GM19025 (cell line): ENCODE measurements at regions not wholly inside any gene's neighbourhood (a gene's known extent, or its start where the extent isn't known, plus 50 kb on each side); places are given as distances from the start of the nearest gene placed in this dataset.

Experiments used
- ATAC-seq: cut with Tn5 transposase; IDR thresholded peaks from one replicate; pipeline ENCODE4 v1.9.1; 2021; ENCODE audit warnings: mild to moderate bottlenecking, low read depth, moderate library complexity; ENCODE audit not compliant: unreplicated experiment

DNA sequence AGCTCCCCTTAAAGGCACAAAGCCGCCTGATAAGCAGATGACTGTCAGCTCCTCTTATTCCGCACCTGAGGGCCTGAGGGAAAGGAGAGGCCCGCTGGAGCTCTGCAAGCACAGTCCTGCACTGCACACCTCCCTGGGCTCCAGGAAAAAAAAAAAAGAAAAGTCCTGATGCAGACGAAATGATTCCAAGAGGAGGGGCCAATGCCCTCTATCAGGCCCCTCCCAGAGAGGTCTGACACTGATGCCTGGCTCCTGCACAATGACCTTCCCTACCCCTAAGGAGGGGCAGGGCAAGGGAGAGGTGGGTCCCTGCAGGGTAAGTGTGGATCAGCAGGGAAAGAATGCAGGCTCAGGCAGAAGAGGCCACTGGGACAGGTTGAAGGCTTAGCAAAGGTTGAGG, 572.7 kb downstream of the SOX6 start:
- ATAC-seq: no peak

DNA sequence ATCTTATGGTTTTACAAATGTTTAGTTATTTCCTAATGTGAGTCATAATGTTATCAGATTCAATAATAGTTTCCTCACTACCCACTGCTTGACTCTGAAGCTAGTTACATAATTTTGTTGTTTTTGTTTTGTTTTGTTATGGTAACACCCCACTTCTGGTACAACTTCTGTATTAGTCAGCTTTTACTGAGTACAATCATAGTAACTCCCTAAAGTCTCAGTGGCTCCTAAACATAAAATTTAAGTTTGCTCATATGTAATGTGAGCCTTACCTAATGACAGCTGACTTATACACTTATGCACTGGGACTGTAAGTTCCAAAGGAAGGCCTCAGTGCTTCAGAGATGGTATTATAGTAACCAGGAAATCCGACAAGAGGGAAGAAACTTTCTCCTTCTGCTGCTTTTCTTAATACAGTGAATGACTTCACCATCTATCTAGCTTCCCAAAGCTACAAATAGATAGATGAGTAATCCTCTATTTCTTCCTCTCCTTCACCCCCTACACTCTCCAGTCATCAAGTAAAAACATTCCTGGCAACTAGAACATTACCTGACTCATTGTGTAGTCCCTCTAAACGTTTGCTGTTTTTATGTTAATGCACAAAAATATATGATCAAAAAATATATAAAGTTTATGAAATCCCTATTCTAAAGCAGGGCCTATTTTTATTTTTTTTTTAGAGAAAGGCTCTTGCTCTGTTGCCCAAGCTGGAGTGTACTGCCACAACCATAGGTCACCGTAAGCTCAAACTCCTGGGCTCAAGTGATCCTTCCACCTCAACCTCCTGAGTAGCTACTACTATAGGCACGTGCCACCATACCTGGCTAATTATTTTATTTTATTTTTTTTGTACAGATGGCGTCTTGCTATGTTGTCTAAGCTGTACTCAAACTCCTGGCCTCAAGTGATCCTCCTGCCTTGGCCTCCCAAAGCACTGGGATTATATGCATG, 563.0 kb downstream of the SOX6 start:
- ATAC-seq: no peak

DNA sequence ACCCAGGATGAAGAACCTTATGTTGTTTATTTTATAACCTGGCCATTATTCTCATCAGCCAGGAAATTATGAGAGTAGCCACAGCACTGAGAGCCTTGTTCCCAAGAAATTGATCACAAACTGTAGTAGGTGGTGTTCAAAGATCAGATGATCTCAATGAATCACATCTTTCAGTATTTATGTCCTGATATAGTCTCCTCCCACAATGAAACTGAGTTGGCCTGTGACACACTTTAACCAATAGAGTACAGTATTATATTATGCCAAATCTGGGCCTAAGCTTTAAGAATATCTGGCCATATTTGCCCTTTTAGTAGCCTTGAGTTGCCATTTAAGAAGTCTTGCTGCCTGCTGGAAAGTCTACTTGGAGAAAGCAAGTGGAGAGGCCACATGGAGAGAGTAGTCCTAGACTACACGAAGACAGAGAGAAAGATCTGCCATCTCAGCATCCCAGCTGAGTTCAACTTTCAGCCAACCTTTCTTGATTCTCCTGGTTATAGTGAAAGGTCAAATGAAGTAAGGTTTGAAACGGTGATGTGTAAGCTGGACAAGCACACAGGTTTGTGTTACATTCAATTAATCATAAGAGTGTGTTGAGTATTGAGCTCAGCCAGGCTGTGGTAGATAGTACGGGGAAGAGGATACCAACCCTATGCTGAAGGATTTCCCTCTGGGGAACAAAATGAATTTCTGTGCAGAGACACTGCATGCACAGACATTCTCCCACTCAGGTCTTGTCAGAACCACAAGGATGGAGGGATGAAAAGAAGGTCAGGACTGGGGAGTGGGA, 561.8 kb downstream of the SOX6 start:
- ATAC-seq: no peak

- no peak for ATAC-seq
Measured at GRCh38 chr11:15795378-15795777, 561.0 kb downstream of the SOX6 start.

DNA sequence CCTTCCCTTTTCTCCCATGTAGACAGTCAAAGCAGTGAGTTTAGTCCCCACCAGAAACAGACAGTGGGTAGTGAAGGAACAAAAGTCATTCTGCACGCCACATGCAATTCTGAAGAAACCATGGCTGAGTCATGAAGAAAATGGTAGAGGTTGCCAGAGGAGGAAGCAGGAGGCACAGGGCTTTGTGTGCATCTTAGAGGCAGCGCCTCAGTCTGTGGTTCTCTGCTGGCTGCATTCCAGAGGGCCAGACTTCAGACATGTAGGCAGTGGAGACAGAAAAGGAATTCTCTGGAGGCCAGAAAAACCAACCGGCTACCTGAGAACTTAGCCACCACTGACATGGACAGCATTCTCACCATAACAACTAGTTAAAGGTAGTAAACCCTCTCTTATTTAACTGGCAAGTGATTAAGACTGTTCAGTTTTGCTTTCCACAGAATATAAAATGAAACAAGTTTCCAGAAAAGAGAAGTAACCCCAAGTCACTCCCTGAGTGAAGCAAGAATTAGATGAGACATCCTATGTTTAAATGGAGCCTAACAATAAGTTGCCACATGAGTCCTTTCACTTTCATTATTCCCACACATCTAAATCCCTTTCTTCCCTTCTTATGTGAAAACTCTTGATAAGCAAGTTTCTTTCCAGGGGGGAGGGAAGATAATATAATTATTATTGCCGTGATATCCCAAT, 556.1 kb downstream of the SOX6 start:
- ATAC-seq: no peak

GRCh38 chr11:15801126-15801525, 555.2 kb downstream of the SOX6 start:
- ATAC-seq: no peak

DNA sequence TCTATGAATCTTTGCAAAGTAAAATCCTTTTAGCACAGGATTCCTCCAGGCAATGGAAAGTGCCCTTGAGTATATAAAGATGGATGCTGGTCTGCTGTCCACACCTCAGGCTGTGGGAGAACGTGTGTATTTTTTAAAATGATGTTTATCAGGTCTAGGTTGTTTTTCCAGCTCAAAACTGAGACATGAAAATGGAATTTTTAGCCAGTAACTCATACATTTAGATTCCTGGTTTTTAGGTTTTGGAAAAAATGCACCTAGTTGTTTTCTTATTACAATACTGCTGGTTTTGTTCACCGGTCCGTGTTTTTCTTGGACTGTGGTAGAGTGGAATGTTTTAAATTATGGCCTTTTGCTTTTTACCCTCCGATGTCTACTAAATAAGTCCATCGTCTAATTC, 554.7 kb downstream of the SOX6 start:
- no peak for ATAC-seq

DNA sequence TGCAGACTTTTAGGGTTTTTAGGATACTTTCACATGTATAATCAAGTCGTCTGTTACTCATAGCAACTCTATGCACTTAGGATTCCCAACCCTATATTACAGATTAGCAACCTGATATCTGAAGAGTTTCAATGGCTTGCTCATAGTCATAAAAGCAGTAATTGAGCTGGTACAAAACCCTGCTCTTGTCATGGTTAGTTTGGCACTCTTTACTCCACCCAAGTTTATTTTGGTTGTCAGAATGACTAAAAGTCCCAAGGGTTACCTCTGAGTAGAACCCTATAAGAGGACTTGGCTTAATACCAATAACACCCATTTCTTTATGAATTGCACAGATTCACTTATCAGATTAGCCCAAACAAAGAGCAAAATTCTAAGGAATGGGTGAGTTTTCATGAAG, 550.6 kb downstream of the SOX6 start:
- no peak for ATAC-seq

DNA sequence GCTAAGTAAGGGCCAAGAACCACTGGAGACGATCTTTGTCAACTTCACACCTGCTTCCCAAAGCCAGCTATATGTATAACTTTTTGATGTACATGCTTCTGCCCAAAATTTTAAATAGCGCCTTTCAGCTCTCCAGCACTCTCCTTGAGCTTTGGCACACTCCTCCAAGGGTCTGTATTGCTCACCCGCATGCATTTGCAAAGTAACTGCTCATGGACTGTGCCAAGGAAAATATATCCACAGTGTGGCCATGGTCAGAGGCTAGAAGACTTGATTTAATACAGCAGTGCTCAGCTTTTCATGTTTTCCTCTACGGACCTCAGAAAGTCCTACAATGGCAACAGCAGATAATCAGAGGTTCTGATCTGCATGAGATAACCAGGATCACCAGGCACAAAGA, 550.1 kb downstream of the SOX6 start:
- ATAC-seq: no peak

DNA sequence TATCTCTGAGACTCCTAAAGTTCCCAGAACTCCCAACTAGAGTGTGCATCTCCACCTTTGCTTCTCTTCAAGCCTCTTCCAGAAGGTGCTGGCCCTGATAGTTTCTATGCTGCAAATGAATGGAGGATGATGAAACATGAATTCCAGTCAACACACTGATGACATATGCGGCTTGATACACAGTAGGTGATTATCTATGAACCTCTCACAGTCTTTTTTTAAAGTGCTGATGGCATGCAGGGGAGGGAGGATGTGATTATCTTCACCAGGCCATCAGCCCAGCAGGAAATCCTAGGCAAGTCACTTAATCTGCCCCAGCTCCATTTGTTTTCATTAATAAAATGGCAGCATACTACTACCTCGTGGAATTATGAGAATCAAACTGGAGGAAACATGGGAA, 548.5 kb downstream of the SOX6 start:
- ATAC-seq: no peak

DNA sequence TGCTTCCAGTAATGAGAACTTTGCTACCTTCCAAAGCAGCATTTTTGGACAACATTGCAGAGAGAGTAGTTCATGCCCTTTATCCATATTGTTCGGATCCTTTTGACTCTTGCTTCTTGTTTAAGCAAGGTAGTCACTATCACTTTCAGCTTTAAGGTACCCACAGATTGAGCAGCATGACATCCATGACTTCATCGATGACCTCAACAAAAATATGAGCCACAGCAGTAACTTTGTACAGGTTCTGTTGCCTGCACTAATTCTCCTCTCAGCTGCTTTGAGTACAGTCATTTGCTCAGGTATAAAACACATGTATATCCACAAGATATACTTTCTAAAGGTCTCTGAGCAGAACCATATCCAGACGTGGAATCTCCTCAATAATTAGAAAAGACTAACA, 546.3 kb downstream of the SOX6 start:
- ATAC-seq: no peak

GRCh38 chr11:15810525-15810924, 545.8 kb downstream of the SOX6 start:
- ATAC-seq: no peak

- no peak for ATAC-seq
Measured at GRCh38 chr11:15815246-15816195, 540.8 kb downstream of the SOX6 start.

- no peak for ATAC-seq
Measured at GRCh38 chr11:15816260-15816871, 540.0 kb downstream of the SOX6 start.

- no peak for ATAC-seq
Measured at GRCh38 chr11:15817001-15817400, 539.3 kb downstream of the SOX6 start.

GRCh38 chr11:15818132-15818842, 538.1 kb downstream of the SOX6 start:
- ATAC-seq: no peak

DNA sequence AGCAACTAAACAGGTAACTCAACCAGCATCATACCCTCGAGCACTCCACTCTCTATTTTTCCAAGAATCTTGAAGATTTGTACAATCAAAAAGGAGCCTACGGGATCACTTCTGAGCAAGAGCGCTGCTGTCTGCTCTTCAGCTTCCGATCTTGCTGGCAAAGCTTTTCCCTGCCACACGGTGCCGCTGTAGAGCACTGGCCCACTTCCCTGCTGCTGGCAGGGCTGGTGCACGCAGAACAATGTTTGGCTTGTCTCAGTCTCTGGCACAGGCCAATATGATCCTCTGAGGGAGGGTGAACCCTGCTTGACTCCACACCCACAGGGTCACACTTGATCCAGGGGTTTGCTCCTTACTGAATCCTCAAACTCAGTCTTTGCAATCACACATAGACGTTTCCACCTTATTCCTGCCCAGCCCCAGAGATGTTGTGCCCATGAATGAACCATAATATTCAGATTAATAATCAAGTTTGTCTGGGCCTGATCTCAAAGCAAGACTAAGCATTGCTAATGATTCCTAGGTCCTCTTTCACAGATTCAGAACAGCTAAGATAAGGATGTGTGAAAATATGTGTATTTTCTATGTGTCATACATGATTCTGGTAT, 536.6 kb downstream of the SOX6 start:
- peak; percentile 80 for ATAC-seq

GRCh38 chr11:15821451-15821850, 534.9 kb downstream of the SOX6 start:
- no peak for ATAC-seq
